ENCODE measurements at regions not wholly inside any gene's neighbourhood (a gene's known extent, or its start where the extent isn't known, plus 50 kb on each side); places are given as distances from the start of the nearest gene placed in this dataset.

DNA sequence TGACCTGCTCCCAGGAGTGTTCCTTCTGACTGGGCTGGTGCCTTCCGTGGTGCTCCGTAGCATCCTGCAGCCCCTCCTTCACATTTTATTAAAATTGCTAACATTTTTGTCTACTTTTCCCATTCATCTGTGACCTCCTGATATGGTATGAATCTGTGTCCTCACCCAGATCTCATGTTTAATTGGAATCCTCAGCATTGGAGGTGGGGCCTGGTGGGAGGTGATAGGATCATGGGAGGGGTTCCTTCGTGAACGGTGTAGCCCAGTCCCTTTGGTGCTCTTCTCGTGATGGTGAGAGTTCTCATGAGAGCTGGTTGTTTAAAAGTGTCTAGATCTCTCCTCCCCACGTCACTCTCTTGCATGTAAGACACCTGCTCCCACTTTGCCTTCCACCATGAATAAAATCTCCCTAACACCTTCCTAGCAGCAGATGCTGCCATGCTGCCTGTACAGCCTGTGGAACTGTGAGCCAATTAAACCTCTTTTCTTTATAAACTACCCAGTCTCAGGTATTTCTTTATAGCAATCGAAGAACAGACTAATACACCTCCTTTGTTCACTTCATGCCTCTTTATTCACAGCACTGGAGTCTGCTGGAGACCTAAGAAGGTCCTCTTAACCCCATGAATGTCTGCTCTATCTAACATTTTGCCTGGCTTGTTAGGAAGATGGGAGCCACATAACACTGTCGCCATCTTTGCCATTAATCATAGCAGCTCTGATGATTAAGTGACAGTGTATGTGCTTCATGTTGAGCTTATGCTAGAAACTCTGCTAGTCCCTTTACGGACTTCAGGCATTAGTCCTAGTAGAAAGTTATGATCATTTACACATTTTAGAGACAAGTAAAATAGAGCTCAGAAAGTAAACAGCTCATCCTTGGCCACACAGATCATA lies 377.7 kb upstream of the MAF start:
- H3K79me1 ChIP-seq (ENCODE audit: low read length), result no peaks in the 10 kb centered on the region
- no peak overlapping the region for H4K12ac ChIP-seq (ENCODE audit: low read depth, low read length)
- no peaks in the 10 kb centered on the region for H3K4me1 ChIP-seq (ENCODE audit: control insufficient read depth in 1 of 2, insufficient read depth in 2 of 2, low read length in 2 of 2)
- no peaks in the 10 kb centered on the region for H3K79me2 ChIP-seq (ENCODE audit: control insufficient read depth, insufficient read depth, low read length, poor library complexity)
- no peak overlapping the region for H3K27ac ChIP-seq (ENCODE audit: low read depth, low read length)
- H3K9me3 ChIP-seq (ENCODE audit: insufficient read depth, low read depth, low read length), result no peaks in the 10 kb centered on the region
- H2BK12ac ChIP-seq (ENCODE audit: low read length), result no peak overlapping the region
- no peaks in the 10 kb centered on the region for H3K36me3 ChIP-seq (ENCODE audit: control insufficient read depth in 1 of 2, insufficient read depth in 2 of 2, low read length in 2 of 2)
- H3K23ac ChIP-seq (ENCODE audit: low read length), result no peak overlapping the region
- WGBS (ENCODE audit: extremely low coverage, insufficient coverage, insufficient read length), result no CpG with 5 or more reads among the region's 9 CpGs
- H3K9ac ChIP-seq (ENCODE audit: low read length), result no peak overlapping the region
- H3K4me3 ChIP-seq (ENCODE audit: low read depth, low read length), result no peak overlapping the region
- no peak overlapping the region for H4K91ac ChIP-seq (ENCODE audit: low read depth, low read length)
- no peak overlapping the region for H2BK5ac ChIP-seq (ENCODE audit: low read depth, low read length, poor library complexity)
- H3K4me2 ChIP-seq (ENCODE audit: low read length), result no peak overlapping the region
- no peak overlapping the region for H4K8ac ChIP-seq (ENCODE audit: low read depth, low read length)
- H2BK120ac ChIP-seq (ENCODE audit: insufficient read depth, low read length, poor library complexity), result no peak overlapping the region
- H3K18ac ChIP-seq (ENCODE audit: low read length), result no peak overlapping the region
- no peak overlapping the region for H3K4ac ChIP-seq (ENCODE audit: low read depth, low read length)
- H2AFZ ChIP-seq (ENCODE audit: insufficient read depth, low read length, poor library complexity), result no peak overlapping the region
- H3K27me3 ChIP-seq (ENCODE audit: insufficient read depth, low read length), result no peaks in the 10 kb centered on the region
- H3K14ac ChIP-seq (ENCODE audit: low read length), result no peak overlapping the region
- no peak for DNase-seq
- H2AK5ac ChIP-seq (ENCODE audit: low read length), result no peak overlapping the region

GRCh38 chr16:79973320-79973719 lies 372.8 kb upstream of the MAF start:
- H2BK5ac ChIP-seq (ENCODE audit: low read depth, low read length, poor library complexity), result no peak overlapping the region
- H4K12ac ChIP-seq (ENCODE audit: low read depth, low read length), result no peak overlapping the region
- H3K23ac ChIP-seq (ENCODE audit: low read length), result no peak overlapping the region
- no peak overlapping the region for H2BK120ac ChIP-seq (ENCODE audit: insufficient read depth, low read length, poor library complexity)
- H4K8ac ChIP-seq (ENCODE audit: low read depth, low read length), result no peak overlapping the region
- H3K4me1 ChIP-seq (ENCODE audit: control insufficient read depth in 1 of 2, insufficient read depth in 2 of 2, low read length in 2 of 2), result peaks cover 5 to 8% of the 10 kb centered on the region in 2 experiments
- no peak overlapping the region for H4K91ac ChIP-seq (ENCODE audit: low read depth, low read length)
- DNase-seq, result no peak
- H2BK12ac ChIP-seq (ENCODE audit: low read length), result no peak overlapping the region
- H3K27me3 ChIP-seq (ENCODE audit: insufficient read depth, low read length), result no peaks in the 10 kb centered on the region
- H3K18ac ChIP-seq (ENCODE audit: low read length), result no peak overlapping the region
- no CpG with 5 or more reads among the region's 2 CpGs for WGBS (ENCODE audit: extremely low coverage, insufficient coverage, insufficient read length)
- no peak overlapping the region for H3K4me3 ChIP-seq (ENCODE audit: low read depth, low read length)
- H3K79me2 ChIP-seq (ENCODE audit: control insufficient read depth, insufficient read depth, low read length, poor library complexity), result no peaks in the 10 kb centered on the region
- H3K79me1 ChIP-seq (ENCODE audit: low read length), result no peaks in the 10 kb centered on the region
- H3K27ac ChIP-seq (ENCODE audit: low read depth, low read length), result no peak overlapping the region
- no peak overlapping the region for H2AK5ac ChIP-seq (ENCODE audit: low read length)
- H2AFZ ChIP-seq (ENCODE audit: insufficient read depth, low read length, poor library complexity), result no peak overlapping the region
- H3K9me3 ChIP-seq (ENCODE audit: insufficient read depth, low read depth, low read length), result no peaks in the 10 kb centered on the region
- H3K4me2 ChIP-seq (ENCODE audit: low read length), result no peak overlapping the region
- no peaks in the 10 kb centered on the region for H3K36me3 ChIP-seq (ENCODE audit: control insufficient read depth in 1 of 2, insufficient read depth in 2 of 2, low read length in 2 of 2)
- no peak overlapping the region for H3K4ac ChIP-seq (ENCODE audit: low read depth, low read length)
- no peak overlapping the region for H3K9ac ChIP-seq (ENCODE audit: low read length)
- H3K14ac ChIP-seq (ENCODE audit: low read length), result no peak overlapping the region

DNA sequence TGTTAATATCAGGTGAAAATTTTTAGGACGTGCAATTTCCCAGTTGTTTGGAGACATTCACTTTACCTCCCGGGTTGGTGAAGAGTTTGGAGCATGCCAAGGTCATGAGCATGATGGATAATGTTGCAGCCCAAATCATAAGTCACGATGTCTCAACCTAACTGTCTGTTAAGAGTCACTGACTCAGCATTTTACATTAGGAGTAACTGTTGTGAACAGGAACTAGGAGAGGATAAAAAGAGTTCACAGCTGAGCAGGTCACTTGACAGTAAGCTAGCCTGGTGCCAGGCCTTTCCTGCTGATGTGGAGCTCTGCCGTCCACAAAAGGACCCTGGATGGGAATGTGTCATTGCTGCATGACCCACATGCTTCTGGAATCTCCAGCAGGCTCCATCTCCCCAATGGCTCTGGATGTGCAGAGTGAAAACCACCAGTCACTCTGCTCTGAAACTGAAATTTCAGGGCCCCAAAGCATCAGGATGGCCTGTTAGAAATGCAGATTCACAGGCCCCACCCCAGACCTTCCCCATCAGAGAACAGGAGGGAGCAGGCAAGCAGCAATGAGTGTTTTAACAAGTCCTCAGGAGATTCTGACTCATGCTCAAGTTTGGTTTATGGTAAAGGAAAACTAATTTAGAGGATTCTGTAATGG lies 371.6 kb upstream of the MAF start:
- no peak overlapping the region for H3K4me3 ChIP-seq (ENCODE audit: low read depth, low read length)
- no peak overlapping the region for H4K8ac ChIP-seq (ENCODE audit: low read depth, low read length)
- no peaks in the 10 kb centered on the region for H3K27me3 ChIP-seq (ENCODE audit: insufficient read depth, low read length)
- no peak overlapping the region for H2AFZ ChIP-seq (ENCODE audit: insufficient read depth, low read length, poor library complexity)
- no peak overlapping the region for H3K4ac ChIP-seq (ENCODE audit: low read depth, low read length)
- no peaks in the 10 kb centered on the region for H3K79me2 ChIP-seq (ENCODE audit: control insufficient read depth, insufficient read depth, low read length, poor library complexity)
- no peak for DNase-seq
- H2BK120ac ChIP-seq (ENCODE audit: insufficient read depth, low read length, poor library complexity), result no peak overlapping the region
- H3K79me1 ChIP-seq (ENCODE audit: low read length), result no peaks in the 10 kb centered on the region
- no peak overlapping the region for H3K14ac ChIP-seq (ENCODE audit: low read length)
- H3K4me1 ChIP-seq (ENCODE audit: control insufficient read depth in 1 of 2, insufficient read depth in 2 of 2, low read length in 2 of 2), result peaks cover 5 to 8% of the 10 kb centered on the region in 2 experiments
- H4K91ac ChIP-seq (ENCODE audit: low read depth, low read length), result no peak overlapping the region
- H2BK5ac ChIP-seq (ENCODE audit: low read depth, low read length, poor library complexity), result no peak overlapping the region
- WGBS (ENCODE audit: extremely low coverage, insufficient coverage, insufficient read length), result no CpG with 5 or more reads among the region's 4 CpGs
- peak overlapping the region; percentile 30 for H3K27ac ChIP-seq (ENCODE audit: low read depth, low read length)
- no peak overlapping the region for H4K12ac ChIP-seq (ENCODE audit: low read depth, low read length)
- no peak overlapping the region for H3K4me2 ChIP-seq (ENCODE audit: low read length)
- H3K18ac ChIP-seq (ENCODE audit: low read length), result no peak overlapping the region
- H3K9me3 ChIP-seq (ENCODE audit: insufficient read depth, low read depth, low read length), result no peaks in the 10 kb centered on the region
- H3K23ac ChIP-seq (ENCODE audit: low read length), result no peak overlapping the region
- H2BK12ac ChIP-seq (ENCODE audit: low read length), result no peak overlapping the region
- no peak overlapping the region for H3K9ac ChIP-seq (ENCODE audit: low read length)
- no peak overlapping the region for H2AK5ac ChIP-seq (ENCODE audit: low read length)
- H3K36me3 ChIP-seq (ENCODE audit: control insufficient read depth in 1 of 2, insufficient read depth in 2 of 2, low read length in 2 of 2), result no peaks in the 10 kb centered on the region

DNA sequence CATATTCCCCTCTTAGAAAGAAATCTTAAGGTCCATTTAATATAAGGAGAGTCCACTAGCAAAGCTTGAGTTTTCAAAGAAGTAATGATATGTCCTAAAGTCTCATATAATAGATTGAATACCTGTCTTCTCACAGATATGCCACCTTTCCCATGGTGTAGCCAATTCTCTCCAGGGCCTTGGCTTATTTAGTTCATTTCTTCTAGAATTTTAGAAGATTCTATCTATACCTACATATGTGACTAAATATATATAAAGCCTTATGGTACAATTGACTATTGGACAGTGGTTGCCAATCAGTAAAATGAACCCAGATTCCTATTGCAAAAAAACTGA lies 370.7 kb upstream of the MAF start:
- Histone ChIP-seq H3K14ac (ENCODE audit: low read length) (no peak overlapping the region), H3K27ac (ENCODE audit: low read depth, low read length) (no peak overlapping the region), H2BK120ac (ENCODE audit: insufficient read depth, low read length, poor library complexity) (no peak overlapping the region), H3K4me1 (ENCODE audit: control insufficient read depth in 1 of 2, insufficient read depth in 2 of 2, low read length in 2 of 2) (peaks cover 5 to 8% of the 10 kb centered on the region in 2 experiments), H2BK5ac (ENCODE audit: low read depth, low read length, poor library complexity) (no peak overlapping the region), H2AK5ac (ENCODE audit: low read length) (no peak overlapping the region), H3K18ac (ENCODE audit: low read length) (no peak overlapping the region), H4K91ac (ENCODE audit: low read depth, low read length) (no peak overlapping the region), H3K4me2 (ENCODE audit: low read length) (no peak overlapping the region), H4K12ac (ENCODE audit: low read depth, low read length) (no peak overlapping the region), H3K23ac (ENCODE audit: low read length) (no peak overlapping the region), H3K36me3 (ENCODE audit: control insufficient read depth in 1 of 2, insufficient read depth in 2 of 2, low read length in 2 of 2) (no peaks in the 10 kb centered on the region), H3K4me3 (ENCODE audit: low read depth, low read length) (no peak overlapping the region), H3K27me3 (ENCODE audit: insufficient read depth, low read length) (no peaks in the 10 kb centered on the region), H3K9me3 (ENCODE audit: insufficient read depth, low read depth, low read length) (no peaks in the 10 kb centered on the region), H4K8ac (ENCODE audit: low read depth, low read length) (no peak overlapping the region), H2BK12ac (ENCODE audit: low read length) (no peak overlapping the region), H3K79me1 (ENCODE audit: low read length) (no peaks in the 10 kb centered on the region), H3K9ac (ENCODE audit: low read length) (no peak overlapping the region), H3K79me2 (ENCODE audit: control insufficient read depth, insufficient read depth, low read length, poor library complexity) (no peaks in the 10 kb centered on the region), H2AFZ (ENCODE audit: insufficient read depth, low read length, poor library complexity) (no peak overlapping the region), H3K4ac (ENCODE audit: low read depth, low read length) (no peak overlapping the region)
- DNase-seq, result no peak

Data from trophoblast cell (in vitro differentiated cells and primary cell).